GM18861 (cell line): ENCODE measurements at regions not wholly inside any gene's neighbourhood (a gene's known extent, or its start where the extent isn't known, plus 50 kb on each side); places are given as distances from the start of the nearest gene placed in this dataset.

ENCODE experiments used
- ATAC-seq: cut with Tn5 transposase; IDR thresholded peaks from one replicate; pipeline ENCODE4 v1.9.1; 2021; ENCODE audit not compliant: unreplicated experiment

DNA sequence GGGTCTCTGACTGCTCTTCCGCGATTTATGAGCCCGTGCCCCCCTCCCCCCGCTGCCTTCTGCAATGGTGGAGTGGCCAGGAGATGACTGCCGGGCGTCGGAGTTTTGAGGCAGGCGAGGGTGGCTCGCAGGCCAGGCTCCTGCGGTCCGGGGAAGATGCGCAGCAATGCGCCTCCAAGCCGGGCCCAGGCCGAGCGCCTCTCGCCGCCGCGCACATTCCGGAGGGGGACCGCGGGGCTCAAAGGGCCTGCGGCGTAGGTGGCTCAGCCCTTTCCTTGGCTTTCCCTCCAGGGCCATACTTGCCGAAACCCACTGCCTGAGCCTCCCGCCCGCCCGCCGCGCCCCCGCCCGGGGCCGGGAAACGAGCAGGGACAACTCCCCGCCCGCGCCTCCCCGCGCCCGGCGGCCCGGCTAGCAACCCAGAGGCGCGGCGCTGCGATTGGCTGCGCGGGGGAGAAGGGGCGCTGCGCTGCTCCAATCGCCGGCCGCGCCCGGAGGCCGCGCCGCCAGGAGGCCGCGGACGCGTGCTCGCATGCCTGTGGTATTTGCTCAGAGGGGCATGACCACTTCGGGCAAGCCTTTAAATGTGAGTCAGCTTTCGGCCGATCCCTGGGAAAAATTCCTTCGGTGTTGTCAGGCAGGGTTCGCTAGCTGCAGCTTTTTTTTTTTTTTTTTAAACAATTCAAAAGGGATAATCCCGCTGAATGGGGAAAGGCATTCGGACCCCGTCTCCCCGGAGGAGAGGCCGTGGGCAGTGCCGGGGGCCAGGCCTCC lies 157.9 kb upstream of the PARP11 start:
- ATAC-seq = peak; percentile 75

DNA sequence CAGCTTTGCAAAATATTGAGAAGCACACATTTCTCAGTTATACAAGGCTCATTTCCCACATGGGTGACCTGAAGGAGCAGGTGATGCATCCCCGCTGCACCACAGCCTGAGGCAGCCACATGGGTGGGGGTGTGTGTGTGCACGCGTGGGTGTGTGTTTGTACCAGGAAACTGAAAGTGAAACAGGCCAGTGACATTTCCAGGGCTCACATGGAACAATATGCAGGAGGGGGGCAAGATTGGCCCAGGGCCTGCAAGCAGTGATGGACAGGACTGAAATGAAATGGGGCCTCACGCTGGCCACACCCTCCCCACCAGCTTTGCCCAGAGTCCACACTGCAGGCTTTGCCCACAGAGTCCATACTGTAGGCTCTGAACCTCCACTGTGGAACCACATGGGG lies 154.2 kb upstream of the PARP11 start:
- no peak for ATAC-seq

DNA sequence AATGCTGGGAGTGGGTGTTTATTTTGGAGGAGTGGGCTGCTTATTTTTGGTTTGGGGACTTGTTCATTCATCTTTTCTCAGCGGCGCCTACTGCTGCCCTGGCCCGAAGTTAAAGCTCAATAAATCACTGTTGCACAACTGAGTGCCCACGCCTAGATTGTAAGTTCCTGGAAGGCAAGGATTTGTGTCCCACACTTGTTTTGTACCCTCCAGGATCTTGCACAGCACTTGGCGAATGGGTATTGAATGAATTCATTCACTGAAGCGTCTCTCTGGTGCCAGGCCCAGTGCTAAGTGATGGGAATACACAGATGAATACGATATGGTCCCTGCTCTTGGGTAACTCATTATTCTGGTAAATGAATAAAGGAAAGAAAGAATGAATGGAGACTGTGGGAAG lies 153.3 kb upstream of the PARP11 start:
- ATAC-seq = no peak

DNA sequence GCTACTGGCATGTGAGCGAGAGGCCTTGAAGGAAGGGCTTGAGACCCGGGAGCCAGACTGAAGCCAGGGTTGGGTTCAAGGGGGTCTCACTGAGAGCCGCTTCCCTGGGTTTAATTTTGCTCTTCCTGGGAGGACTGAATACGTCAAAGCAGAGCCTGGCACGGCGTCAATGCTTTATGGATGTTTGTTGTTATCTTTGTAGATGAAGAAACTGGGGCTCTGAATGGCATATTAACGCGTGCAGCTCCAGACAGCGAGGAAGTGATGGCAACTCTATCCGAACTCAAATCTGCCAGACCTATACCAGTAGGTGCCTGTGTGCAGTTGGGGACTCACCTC lies 152.8 kb upstream of the PARP11 start:
- no peak for ATAC-seq

DNA sequence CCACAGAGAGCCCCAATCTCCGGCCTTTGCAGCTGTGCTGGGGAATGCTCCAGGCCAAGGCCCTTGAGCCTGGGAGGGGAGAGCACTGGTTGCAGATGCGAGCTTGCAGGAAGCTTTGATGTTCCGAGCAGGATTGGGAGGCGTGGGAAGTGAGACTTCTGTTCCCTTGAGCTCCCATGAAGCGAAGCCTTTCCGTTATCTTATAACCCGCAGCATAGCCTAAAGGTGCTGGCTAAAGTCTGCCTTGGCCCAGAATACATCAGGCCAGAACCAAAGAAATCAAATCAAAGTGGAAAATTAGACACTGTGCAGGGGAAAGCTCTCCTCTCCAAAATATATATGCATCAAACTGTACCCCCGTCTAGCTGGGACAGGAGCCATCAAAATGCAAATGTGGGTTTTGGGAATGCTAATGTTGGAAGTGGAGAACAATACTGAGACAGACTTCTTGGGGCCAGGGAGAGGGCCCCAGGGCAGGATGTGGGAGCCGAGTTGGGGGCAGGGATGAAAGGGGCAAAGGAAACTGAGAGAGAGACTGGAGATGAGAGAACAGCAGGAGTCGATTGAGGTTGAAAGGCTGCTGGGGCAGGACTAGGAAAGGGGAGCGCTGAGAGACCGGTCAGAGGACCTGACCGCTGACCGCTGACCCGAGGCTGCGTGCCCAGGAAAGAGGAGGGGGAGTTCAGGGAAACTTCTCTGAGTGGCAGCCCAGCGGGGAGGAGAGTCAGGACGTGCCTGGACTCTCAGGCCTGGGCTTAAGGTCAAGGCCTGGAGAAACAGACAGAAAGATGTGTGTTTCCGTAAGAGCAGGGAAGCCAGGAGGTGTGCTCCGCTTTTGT lies 152.2 kb upstream of the PARP11 start:
- no peak for ATAC-seq

DNA sequence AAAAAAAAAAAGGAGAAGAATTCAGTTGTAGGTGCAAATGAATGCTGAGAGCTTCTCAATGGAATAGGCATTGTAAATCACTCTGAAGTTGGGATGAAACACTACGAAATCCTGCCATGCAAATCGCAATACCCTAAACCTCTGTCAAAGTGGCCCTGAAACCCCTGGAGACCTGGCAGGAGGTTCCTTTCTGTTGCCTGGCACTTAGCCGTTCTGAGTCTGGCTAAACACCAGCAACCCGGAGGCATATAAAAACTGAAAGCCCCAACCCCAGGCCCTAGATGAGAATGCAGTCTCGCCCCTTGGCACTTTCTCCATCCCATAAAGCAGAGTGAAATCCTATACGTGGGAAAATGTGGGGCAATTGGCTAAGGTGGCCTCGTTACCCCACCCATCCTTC lies 151.5 kb upstream of the PARP11 start:
- no peak for ATAC-seq

DNA sequence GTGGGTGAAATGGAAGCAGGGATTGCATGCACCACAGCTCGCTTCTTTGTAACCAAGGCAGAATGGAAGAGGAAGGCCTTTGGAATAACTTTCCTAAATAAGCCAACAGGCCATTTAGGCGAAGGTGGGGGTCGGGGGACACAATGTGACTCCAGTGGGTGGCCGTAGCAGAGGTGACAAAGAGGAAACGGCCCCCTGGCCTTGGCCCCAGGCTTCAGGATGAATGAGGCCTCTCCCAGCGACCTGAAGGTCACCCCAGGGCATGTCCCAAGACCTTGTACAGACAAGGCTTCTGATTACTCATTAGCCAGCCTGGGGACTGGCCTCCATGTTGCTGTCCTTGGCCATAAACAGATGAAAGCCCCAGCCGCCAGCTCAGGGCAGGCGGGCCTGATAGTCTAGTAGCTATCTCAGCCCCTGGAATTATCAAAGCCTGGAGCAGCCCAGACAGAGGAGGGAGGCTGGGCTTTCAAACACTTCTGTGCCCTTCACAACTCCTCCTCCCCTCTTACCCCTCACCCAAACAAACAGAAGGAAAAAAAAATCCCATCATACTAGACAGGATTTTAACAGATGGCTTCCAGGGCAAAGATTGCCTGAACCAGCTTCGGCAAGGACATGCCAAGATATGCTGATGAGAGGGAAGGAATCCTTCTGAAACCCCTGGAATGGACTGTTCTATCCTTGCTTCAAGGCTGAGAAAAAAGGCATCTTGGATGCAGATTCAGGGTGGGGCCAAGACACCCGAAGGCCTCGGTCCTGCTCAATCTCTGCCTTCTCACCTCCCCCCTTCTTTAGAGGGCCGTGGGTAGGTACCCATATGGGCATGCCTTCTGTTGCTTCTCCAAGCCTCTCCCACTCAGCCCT lies 142.3 kb upstream of the PARP11 start:
- no peak for ATAC-seq

DNA sequence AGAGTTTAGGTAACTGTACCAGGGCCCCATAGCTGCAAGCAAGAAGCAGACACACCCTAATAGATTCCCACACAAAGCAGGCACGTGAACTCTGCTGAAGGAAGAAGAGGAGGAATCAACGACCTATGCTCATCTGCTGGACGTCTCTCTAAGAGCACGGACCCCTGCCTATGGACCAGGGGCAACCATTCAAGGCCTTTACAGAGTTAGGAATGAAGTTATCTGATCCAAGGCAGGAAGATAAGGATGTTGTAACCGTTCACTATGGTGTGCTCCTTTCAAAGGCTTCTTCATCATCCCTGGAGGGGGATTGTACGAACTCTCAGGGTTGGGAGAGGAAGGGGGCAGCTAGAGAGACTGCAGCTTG lies 141.6 kb upstream of the PARP11 start:
- no peak for ATAC-seq

DNA sequence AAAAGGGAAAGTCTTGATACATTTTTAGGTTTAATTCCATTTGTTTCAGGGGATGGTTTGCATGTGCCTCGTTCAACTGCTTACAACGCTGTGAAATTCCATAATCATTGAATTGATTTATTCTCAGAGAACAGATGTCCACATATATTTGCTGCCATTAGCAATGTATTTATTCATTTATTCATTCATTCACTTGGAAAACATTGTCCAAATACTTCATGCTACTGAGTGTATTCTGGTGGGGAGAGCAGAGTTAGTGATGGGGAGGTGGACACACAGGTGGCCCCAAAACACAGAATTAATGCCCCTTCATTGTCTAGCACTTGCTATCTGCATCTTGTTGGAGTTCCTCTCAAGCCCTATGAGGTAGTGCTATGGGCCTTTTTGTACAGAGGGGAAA lies 141.2 kb upstream of the PARP11 start:
- no peak for ATAC-seq

DNA sequence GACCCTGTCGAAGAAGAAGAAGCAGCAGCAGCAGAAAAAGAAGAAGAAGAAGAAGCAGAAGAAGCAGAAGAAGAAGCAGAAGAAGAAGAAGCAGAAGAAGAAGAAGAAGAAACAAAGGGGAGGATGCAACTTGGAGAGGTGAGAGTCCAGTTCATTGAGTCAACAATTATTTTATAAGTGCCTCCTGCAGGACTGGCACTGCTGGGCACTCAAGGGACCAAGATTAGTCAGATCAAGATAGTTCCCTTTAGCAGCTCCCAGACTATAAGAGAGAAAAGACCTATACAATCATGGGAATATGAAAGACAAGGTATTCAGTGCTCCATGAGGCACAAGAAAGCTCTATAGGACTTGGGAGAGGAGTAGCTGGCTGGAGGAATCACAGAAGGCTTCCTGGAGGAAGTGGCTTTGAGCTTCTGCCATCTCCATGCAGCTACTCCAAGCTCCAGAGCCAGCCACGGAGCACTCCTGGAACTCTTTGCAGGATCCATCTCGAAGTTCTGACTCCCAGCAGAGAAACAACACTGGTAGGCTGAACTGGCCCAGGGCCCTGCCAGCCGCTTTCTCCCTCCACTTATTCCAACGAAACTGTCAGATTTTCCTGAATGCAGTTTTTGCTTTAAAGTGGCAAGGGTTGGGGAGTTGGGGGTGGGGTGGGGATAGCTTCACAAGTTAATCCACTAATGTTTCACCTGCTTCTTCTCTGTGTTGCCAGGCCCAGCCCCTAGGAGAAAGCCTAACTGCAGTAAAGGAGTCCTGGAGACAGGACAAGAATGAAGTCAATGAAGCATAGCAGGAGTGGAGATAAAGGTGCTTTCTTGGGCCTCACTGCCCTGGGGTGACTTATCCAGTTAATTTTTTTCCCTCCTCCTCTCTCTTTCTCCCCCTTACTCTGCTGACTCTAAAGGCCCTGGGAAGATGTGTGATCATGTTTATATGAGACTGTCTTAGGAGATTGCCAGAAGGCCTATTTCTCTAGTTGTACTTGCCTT lies 140.1 kb upstream of the PARP11 start:
- no peak for ATAC-seq

DNA sequence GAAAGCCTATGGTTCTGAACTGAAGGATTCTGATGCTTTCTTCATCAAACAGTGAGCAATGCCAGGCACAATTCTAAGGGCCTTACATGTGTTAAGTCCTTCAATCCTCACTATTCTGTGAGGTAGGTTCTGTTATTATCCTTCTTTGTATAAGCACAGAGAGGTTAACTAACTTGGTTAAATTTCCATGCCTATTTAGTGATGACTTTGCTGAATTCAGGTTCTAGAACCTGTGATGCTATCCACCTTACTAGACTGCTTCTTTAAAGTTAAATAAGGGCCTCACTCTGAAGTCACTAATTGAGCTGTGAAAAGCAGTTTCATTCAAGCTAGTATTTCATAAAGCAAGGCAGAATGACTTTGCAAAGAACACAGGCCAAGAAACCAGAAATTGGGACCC lies 138.9 kb upstream of the PARP11 start:
- ATAC-seq = no peak

DNA sequence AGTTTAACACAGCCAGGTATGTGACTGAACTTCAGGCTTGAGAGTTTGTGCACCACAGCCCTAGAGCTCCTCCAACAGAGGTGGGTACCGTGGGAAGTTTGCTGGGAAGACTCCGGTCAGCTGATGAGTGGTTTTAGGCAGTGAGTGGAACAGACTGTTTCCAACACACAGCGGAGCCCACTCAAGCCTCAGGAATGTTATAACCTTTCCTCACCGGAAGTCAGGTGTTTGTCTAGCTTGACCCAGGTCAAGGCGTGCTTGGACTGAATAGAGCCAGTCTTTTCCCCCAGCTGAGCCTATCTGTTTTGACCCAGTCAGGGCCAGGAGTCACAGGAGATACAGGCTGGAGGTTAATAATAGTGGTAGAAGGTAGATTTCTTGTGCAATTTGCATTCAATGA lies 138.4 kb upstream of the PARP11 start:
- no peak for ATAC-seq

DNA sequence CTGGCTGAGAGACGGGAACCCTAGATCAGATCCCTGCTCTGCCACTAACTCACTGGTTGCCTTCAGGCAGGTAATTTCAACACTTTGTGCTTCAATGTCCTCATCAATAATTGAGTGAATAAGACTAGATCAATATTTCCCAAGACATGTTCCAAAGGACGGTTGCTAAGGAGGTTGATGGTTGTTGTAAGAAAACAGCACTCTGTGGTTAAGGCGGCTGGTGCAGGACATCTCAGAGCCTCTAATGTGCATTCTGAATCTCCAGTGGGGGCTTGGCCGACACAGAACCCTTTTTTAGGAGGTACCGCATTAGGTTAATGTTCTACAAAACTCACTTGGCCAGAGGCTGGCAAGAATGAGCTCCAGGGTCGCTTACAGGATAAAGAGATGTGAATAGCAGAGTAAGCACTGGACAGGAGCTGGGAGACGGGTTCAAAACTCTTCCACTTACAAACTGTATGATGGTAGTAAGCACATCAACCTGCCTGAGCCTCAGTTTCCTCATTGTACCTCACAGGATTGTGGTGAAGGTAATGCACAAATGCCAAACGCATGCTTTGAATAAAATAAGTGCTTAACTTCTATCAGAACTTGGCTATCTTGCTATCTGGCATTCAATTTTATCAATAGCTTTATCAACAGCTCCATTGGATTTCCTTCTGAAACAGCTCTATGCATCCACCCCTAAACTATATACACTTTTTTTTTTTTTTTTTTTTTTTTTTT lies 136.9 kb upstream of the PARP11 start:
- no peak for ATAC-seq

DNA sequence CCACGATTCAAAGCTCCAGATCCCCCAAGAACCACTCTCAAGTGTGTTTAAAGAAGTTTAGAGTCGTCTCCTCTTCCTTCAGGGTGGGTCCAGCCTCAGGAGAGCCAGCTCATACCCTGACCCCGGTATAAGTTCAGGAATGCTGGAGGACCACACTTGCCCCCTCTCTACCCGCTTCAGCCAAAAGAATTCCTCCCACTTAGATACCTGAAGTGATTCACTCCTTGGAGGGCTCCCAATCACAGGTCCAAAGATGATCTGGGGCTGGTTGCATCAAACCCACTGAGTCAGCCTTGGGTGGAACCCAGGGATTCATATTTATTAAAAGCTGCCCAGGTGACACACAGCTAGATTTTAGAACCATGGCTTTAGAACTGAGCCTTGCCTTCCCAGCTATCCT lies 133.5 kb upstream of the PARP11 start:
- ATAC-seq = no peak

DNA sequence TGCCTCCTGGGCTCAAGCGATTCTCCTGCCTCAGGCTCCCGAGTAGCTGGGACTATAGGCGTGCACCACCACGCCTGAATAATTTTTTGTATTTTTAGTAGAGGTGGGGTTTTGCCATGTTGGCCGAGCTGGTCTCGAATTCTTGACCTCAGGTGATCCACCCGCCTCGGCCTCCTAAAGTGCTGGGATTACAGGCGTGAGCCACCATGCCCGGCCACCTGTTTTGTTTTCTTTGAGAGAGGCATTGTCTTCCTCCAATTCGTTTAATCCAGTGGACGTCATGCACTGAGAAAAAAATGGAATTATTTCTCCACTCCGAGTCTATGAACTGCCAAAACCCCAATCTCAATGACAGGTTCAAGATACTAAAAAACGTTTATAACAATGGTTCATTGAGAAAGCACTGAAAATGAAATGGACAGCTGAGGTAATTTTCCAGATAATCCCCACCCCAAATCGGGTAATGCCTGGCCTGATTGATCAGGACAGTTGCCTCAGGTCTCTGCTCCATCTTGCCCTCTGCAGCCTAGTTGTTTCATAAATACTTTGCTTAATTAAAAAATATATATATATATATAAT lies 132.7 kb upstream of the PARP11 start:
- no peak for ATAC-seq

DNA sequence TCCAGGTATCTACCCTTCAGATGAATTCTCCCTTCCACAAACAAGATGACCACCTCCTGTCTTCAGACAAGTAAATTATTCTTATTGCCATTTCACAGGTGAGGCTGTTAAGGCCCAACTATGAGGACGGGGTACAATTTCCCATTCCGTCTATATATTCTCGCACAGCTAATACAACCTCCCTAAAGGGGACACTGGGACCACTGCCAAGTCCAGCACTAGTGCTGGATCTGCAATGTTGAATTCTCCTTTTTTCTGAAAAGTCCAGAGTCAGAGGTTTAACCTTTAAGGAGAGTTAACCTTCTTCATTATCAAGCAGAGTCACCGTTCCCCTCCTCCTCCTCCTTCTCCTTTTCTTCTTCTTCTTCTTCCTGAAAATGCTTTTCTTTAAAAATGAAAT lies 130.4 kb upstream of the PARP11 start:
- ATAC-seq = no peak

DNA sequence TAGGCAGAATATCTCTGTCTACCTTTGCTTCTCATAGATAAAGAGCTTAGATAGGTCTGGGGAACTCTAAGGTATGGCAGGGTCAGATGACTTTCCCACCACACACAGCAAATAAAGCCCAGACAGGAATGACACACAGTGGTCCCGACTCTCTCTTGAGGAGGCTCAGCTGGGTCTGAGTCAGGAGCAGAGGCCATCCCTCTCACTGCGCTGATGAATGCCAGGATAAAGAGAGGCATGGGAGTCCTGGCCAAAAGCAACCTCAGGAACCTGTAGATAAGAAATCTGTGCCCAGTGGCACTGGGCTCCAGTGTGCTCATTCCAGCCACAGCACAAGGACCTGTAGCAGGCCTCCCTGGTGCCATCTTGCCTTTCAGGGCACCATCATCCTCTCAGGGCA lies 129.4 kb upstream of the PARP11 start:
- ATAC-seq = no peak

DNA sequence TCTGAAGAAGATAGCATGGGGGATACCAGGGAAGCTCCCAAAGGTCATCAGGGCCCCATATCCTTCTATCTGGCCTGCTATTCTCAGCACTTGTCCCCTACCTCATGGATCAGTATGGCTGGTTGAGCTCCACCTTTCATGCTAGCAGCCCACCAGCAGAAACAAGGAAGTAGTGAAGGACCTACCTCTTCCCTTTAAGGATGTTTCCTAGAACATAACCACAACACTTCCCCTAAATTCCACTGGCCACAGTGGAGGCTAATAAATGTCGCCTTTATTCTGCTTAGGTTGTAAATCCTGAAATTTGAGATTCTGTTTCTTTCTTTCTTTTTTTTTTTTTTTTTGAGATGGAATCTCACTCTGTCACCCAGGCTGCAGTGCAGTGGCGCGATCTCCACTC lies 128.6 kb upstream of the PARP11 start:
- ATAC-seq = no peak

DNA sequence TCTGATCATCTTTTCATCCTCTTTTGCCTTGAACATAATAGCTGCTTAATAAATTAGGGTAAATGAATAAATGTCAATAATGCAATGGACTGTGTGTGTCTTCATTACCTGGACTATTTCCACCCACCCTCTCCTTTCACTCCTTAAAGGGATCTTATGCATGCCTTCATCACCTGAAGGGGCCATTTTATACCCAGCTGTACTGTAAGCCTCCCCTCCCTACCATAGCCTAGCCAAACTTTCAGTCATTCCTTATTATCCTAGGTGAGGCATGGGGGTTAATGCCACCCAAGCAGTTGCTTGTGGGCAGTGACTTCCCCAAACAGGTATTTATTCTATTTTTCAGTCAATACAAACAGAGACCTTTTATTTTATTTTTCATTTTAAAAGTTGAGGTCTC lies 127.8 kb upstream of the PARP11 start:
- no peak for ATAC-seq

DNA sequence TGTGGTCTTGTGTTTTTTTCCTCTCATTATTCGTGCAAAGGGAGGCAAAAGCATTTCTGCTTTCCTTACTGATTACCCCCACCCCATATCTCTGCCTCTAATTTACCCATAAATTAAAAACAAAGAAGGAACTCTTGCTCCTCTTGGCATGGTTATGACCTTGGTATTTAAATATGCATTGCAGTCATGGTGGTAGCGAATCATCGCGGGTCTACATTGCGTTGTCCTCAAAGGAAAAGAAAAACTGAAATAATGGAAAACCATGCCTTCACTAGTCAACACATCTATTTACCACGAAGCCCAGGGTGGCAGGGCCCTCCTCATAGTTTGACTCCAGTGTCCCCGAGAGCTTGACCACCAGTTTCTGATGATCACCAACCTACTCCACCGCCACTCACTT lies 126.7 kb upstream of the PARP11 start:
- ATAC-seq = no peak
